ENCODE measurements at regions not wholly inside any gene's neighbourhood (a gene's known extent, or its start where the extent isn't known, plus 50 kb on each side); places are given as distances from the start of the nearest gene placed in this dataset.

DNA sequence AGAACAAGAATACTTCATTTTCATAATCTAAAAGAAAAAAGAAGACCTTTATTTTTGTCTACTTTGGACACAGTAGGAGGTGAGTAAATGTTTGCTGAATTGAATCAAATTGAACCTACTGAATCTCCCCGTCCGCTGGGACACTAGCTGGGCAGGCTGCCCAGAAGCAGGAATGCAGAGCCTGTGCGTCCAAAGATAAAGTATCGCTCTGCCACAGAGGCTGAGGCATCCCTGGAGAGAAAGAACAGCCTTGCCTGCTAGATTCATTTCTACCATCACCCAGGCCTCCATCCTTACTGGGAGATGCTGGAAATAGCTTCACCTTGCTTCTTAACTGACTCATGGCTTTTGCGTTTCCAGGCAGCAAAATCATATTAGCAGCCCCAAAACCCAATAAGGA, 64.1 kb upstream of the TSPAN11 start:
- DNase-seq (ENCODE audit: low spot score, unreplicated experiment), result no peak
- Mint-ChIP-seq H3K27me3 (peaks cover 2% of the 10 kb centered on the region), H3K36me3 (ENCODE audit: insufficient read depth) (no peaks in the 10 kb centered on the region), H3K4me1 (ENCODE audit: low read depth) (no peaks in the 10 kb centered on the region), H3K4me3 (ENCODE audit: low read depth) (no peak overlapping the region), H3K27ac (no peak overlapping the region), H3K9me3 (ENCODE audit: low read depth) (peaks cover 16% of the 10 kb centered on the region)
- TF ChIP-seq, protein P1, sequence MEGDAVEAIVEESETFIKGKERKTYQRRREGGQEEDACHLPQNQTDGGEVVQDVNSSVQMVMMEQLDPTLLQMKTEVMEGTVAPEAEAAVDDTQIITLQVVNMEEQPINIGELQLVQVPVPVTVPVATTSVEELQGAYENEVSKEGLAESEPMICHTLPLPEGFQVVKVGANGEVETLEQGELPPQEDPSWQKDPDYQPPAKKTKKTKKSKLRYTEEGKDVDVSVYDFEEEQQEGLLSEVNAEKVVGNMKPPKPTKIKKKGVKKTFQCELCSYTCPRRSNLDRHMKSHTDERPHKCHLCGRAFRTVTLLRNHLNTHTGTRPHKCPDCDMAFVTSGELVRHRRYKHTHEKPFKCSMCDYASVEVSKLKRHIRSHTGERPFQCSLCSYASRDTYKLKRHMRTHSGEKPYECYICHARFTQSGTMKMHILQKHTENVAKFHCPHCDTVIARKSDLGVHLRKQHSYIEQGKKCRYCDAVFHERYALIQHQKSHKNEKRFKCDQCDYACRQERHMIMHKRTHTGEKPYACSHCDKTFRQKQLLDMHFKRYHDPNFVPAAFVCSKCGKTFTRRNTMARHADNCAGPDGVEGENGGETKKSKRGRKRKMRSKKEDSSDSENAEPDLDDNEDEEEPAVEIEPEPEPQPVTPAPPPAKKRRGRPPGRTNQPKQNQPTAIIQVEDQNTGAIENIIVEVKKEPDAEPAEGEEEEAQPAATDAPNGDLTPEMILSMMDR (IDR thresholded peaks at IDR 0.05; ENCODE audit: unreplicated experiment), result no peak

DNA sequence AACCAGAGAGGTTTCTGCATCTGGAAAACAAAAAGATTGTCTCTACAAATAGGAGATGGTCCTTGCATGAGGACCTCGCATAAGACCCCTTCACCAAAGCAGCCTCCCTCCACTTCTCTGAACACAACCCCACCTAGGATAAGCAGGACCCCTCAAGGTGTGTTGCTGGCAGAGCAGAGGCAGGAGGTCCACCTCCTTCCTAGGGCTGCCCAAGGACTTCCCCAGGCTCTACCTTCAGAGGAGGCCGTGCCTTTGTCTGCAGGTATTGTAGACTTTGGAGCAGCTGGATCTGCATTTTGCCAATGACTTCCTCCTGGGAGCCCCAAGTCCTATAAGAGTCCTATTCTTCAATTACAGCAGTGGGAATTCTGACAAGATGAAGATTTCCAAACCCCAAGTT, 67.3 kb upstream of the TSPAN11 start:
- no peaks in the 10 kb centered on the region for H3K36me3 Mint-ChIP-seq (ENCODE audit: insufficient read depth)
- no peak overlapping the region for H3K27ac Mint-ChIP-seq
- TF ChIP-seq, protein P1 (IDR thresholded peaks at IDR 0.05; ENCODE audit: unreplicated experiment), result no peak
- no peak overlapping the region for H3K4me3 Mint-ChIP-seq (ENCODE audit: low read depth)
- peaks cover 2% of the 10 kb centered on the region for H3K27me3 Mint-ChIP-seq
- H3K9me3 Mint-ChIP-seq (ENCODE audit: low read depth), result no peaks in the 10 kb centered on the region
- DNase-seq (ENCODE audit: low spot score, unreplicated experiment), result no peak
- no peaks in the 10 kb centered on the region for H3K4me1 Mint-ChIP-seq (ENCODE audit: low read depth)

DNA sequence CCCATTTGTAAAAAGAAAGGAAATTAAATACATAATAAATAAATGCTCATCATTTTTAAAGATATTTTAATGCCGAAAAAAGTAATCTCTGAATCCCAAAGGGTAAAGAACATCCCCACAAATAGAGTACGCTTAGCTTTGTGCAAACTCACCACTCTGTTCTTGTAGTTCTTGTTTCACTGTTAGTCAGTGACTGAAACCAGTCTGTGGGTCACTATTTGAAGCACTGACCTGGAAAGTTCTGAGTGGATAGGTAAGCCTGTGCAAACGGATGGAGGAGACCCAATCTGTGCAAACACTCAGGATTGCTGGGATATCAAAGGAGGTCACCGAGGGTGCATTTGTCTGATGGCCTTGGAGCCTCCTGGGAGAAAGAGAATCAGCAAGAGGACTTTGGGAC, 68.1 kb upstream of the TSPAN11 start:
- Mint-ChIP-seq H3K4me1 (ENCODE audit: low read depth) (no peaks in the 10 kb centered on the region), H3K9me3 (ENCODE audit: low read depth) (no peaks in the 10 kb centered on the region), H3K27ac (no peak overlapping the region), H3K36me3 (ENCODE audit: insufficient read depth) (no peaks in the 10 kb centered on the region), H3K4me3 (ENCODE audit: low read depth) (no peak overlapping the region), H3K27me3 (peaks cover 2% of the 10 kb centered on the region)
- TF ChIP-seq, protein P1 (IDR thresholded peaks at IDR 0.05; ENCODE audit: unreplicated experiment), result no peak
- DNase-seq (ENCODE audit: low spot score, unreplicated experiment), result no peak

DNA sequence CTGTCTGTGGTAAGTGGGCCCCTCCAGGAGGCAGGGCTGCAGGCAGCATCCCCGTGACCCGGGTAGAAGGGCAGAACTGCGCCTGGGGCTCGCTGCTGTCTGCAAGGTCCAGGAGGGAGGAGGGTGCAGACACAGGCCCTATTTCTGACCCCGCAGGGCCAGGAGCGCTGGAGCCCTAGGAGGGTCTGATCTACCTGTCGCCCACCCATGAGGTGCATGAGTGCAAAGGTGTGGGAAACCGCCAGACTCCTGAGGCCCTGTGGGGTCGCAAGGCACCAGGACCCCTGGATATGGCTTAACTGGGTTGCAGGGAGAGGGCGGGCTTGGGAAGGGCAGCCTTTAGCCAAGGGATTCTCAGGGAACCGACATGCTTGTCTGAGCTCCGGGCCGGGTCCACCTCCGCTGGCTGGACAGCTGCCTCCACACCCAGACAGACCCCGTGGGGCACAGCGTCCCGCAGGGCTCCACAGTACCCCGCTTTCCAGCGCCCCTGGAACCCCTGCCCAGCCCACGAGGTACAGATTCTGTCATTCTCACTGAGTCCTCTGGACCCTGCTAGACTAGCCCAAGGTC, 72.9 kb upstream of the TSPAN11 start:
- Mint-ChIP-seq H3K9me3 (ENCODE audit: low read depth) (no peaks in the 10 kb centered on the region), H3K4me1 (ENCODE audit: low read depth) (peaks cover 8% of the 10 kb centered on the region), H3K4me3 (ENCODE audit: low read depth) (no peak overlapping the region), H3K36me3 (ENCODE audit: insufficient read depth) (no peaks in the 10 kb centered on the region), H3K27me3 (peaks cover 12% of the 10 kb centered on the region), H3K27ac (no peak overlapping the region)
- no peak for DNase-seq (ENCODE audit: low spot score, unreplicated experiment)
- TF ChIP-seq, protein P1 (IDR thresholded peaks at IDR 0.05; ENCODE audit: unreplicated experiment), result no peak

DNA sequence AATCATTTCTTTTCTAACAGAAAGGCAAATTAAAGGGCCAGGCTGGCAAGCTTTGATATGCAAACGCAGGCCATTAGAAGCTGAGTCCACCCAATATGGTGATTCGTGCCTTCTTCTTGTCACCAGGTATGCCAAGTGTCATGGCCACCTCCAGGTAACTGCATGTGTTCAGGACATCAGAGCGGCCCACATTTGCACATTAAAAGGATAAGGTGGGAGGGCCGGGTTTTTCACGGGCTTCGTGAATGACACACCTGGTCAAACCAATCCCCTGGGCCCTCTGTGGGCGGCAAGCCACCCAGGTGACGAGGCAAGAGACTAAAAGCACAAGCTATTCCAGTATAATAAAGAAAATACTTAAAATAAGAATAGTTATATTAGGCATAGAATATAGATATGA, 75.9 kb upstream of the TSPAN11 start:
- no peak for DNase-seq (ENCODE audit: low spot score, unreplicated experiment)

More for the DNA sequence above, 75.9 kb upstream of the TSPAN11 start:
- Mint-ChIP-seq H3K27me3 (peaks cover 22% of the 10 kb centered on the region), H3K27ac (no peak overlapping the region), H3K4me3 (ENCODE audit: low read depth) (no peak overlapping the region), H3K9me3 (ENCODE audit: low read depth) (no peaks in the 10 kb centered on the region), H3K4me1 (ENCODE audit: low read depth) (peaks cover 8% of the 10 kb centered on the region), H3K36me3 (ENCODE audit: insufficient read depth) (no peaks in the 10 kb centered on the region)
- TF ChIP-seq, protein P1 (IDR thresholded peaks at IDR 0.05; ENCODE audit: unreplicated experiment), result no peak
